HCT116 (cell line): ENCODE measurements at regions not wholly inside any gene's neighbourhood (a gene's known extent, or its start where the extent isn't known, plus 50 kb on each side); places are given as distances from the start of the nearest gene placed in this dataset.
A peak's percentile ranks its signal among the peaks of the same experiment; 100 is the strongest.

Source experiments
- ATAC-seq: fragments of 200-7000 bp; cut with Tn5 transposase; 2 replicates; pipeline ENCODE4 v1.9.1; 2020; ENCODE audit warnings: mild to moderate bottlenecking, moderate library complexity
- BruUV-seq: library from RNA; stranded (reverse); fragments of 400-500 nt; replicated peaks from 2 replicates; lab custom pipeline; 2021; lab: Mats Ljungman, UMichigan
- CTCF ChIA-PET: fragments of 300-600 bp; sonication (Branson Sonifier 250); formaldehyde crosslinking; loops from one replicate; lab custom pipeline; 2021; ENCODE audit warnings: antibody characterized with exemption; lab: Charles Lee
- POLR2A ChIA-PET: fragments of 300-600, 350-600 bp; sonication (Branson Sonifier 250); formaldehyde crosslinking; loops from one replicate; lab custom pipeline; 2021; ENCODE audit warnings: antibody characterized with exemption; lab: Charles Lee
- RAD21 ChIA-PET, 2 experiments: fragments of 300-600 bp; sonication (Branson Sonifier 250); formaldehyde crosslinking; loops; one replicate each; lab custom pipeline; 2023; ENCODE audit warnings: low total read pairs in 2 of 2; ENCODE audit not compliant: uncharacterized antibody in 2 of 2, unreplicated experiment in 2 of 2, low non-redundant PET in 1 of 2; lab: Charles Lee
- DNase-seq: peaks from one replicate; pipeline ENCODE4 v3.0.0-alpha.2; 2010; ENCODE audit warnings: low read depth, low spot score
- H2AFZ ChIP-seq: fragments of 200-600 bp; shearing (Covaris generic), sonication (generic); 2 replicates; pipeline ENCODE4 v1.6.1; 2017; ENCODE audit warnings: low read depth, mixed run types, mixed read lengths, antibody characterized with exemption, low read length; ENCODE audit not compliant: poor library complexity, severe bottlenecking
- H3K27ac ChIP-seq: 2 replicates; pipeline ENCODE4 v1.5.1; 2012; ENCODE audit warnings: low read depth, low read length
- H3K27me3 ChIP-seq: fragments of 200-600 bp; sonication (generic); 2 replicates; pipeline ENCODE4 v1.6.1; 2016; ENCODE audit warnings: mixed run types, low read length, mixed read lengths; ENCODE audit not compliant: insufficient read depth
- H3K36me3 ChIP-seq, 2 experiments: fragments of 200-500 bp in 1 of 2; fragments of 200-600 bp in 1 of 2; sonication (Bioruptor generic) in 1 of 2; sonication (generic) in 1 of 2; 2 replicates each; pipeline versions ENCODE4 v1.5.1 to v1.6.1; 2014 to 2016; ENCODE audit warnings: low read length in 2 of 2, inconsistent platforms in 1 of 2, mixed read lengths in 1 of 2, mixed run types in 1 of 2; ENCODE audit not compliant: insufficient read depth in 2 of 2, control insufficient read depth in 1 of 2
- H3K4me1 ChIP-seq, 2 experiments: fragments of 200-600 bp in 1 of 2; sonication (generic) in 1 of 2; 2 replicates each; pipeline versions ENCODE4 v1.5.1 to v1.6.1; 2012 to 2017; ENCODE audit warnings: low read length in 2 of 2, inconsistent platforms in 1 of 2, mild to moderate bottlenecking in 1 of 2, mixed read lengths in 1 of 2, mixed run types in 1 of 2, moderate library complexity in 1 of 2; ENCODE audit not compliant: insufficient read depth in 2 of 2, control insufficient read depth in 1 of 2
- H3K4me2 ChIP-seq: fragments of 200-600 bp; sonication (generic); 2 replicates; pipeline ENCODE4 v1.6.1; 2017; ENCODE audit warnings: mixed run types, low read length, mixed read lengths
- H3K4me3 ChIP-seq, 2 experiments: fragments of 200-600 bp in 1 of 2; sonication (generic) in 1 of 2; replicated peaks in 1 of 2; 2 replicates each; pipeline ENCODE4 v1.5.1; 2011 to 2016; ENCODE audit warnings: low read length in 2 of 2, control low read depth in 1 of 2, low read depth in 1 of 2, mild to moderate bottlenecking in 1 of 2, mixed read lengths in 1 of 2, mixed run types in 1 of 2
- H3K79me2 ChIP-seq: fragments of 200-600 bp; sonication (generic); 2 replicates; pipeline ENCODE4 v1.6.1; 2017; ENCODE audit warnings: mild to moderate bottlenecking, mixed run types, low read length, moderate library complexity, mixed read lengths; ENCODE audit not compliant: insufficient read depth
- H3K9ac ChIP-seq: fragments of 200-600 bp; sonication (generic); 2 replicates; pipeline ENCODE4 v1.6.1; 2016; ENCODE audit warnings: low read length, mixed read lengths
- H3K9me2 ChIP-seq: fragments of 200-600 bp; sonication (generic), shearing (Covaris generic); 2 replicates; pipeline ENCODE4 v1.6.1; 2017; ENCODE audit warnings: mixed run types, mild to moderate bottlenecking, moderate library complexity; ENCODE audit not compliant: insufficient read depth
- H3K9me3 ChIP-seq, 2 experiments: fragments of 200-500 bp in 1 of 2; fragments of 200-600 bp in 1 of 2; sonication (Bioruptor generic) in 1 of 2; sonication (generic) in 1 of 2; 2 replicates each; pipeline ENCODE4 v1.6.1; 2014 to 2017; ENCODE audit warnings: low read length in 2 of 2, mixed read lengths in 2 of 2, inconsistent platforms in 1 of 2, low read depth in 1 of 2, mild to moderate bottlenecking in 1 of 2, mixed run types in 1 of 2, moderate library complexity in 1 of 2; ENCODE audit not compliant: control insufficient read depth in 1 of 2, insufficient read depth in 1 of 2
- H4K20me1 ChIP-seq: fragments of 200-600 bp; sonication (generic), shearing (Covaris generic); 2 replicates; pipeline ENCODE4 v1.6.1; 2017; ENCODE audit warnings: mixed run types, mild to moderate bottlenecking, moderate library complexity; ENCODE audit not compliant: insufficient read depth
- CEBPB ChIP-seq: IDR thresholded peaks from 2 replicates; pipeline ENCODE4 v1.6.1; 2012; ENCODE audit warnings: low read depth
- EGR1 ChIP-seq: IDR thresholded peaks from 2 replicates; pipeline ENCODE4 v1.6.1; 2012; ENCODE audit warnings: low read depth
- FOSL1 ChIP-seq: IDR thresholded peaks from 2 replicates; pipeline ENCODE4 v1.6.1; 2012; ENCODE audit warnings: low read depth
- JUND ChIP-seq: IDR thresholded peaks from 2 replicates; pipeline ENCODE4 v1.6.1; 2012
- RAD21 ChIP-seq: IDR thresholded peaks from 2 replicates; pipeline ENCODE4 v1.6.1; 2012; ENCODE audit warnings: low read depth, mild to moderate bottlenecking
- SP1 ChIP-seq: IDR thresholded peaks from 2 replicates; pipeline ENCODE4 v1.6.1; 2012; ENCODE audit warnings: low read depth
- SRF ChIP-seq: IDR thresholded peaks from 2 replicates; pipeline ENCODE4 v1.6.1; 2012; ENCODE audit warnings: low read depth
- ZNF274 ChIP-seq: fragments of 200-500 bp; sonication (Bioruptor generic); IDR thresholded peaks from 2 replicates; pipeline ENCODE4 v1.6.1; 2014; ENCODE audit warnings: mild to moderate bottlenecking, low read depth, low read length, inconsistent platforms
- intact Hi-C: fragments of 100-400 bp; cut with micrococcal nuclease; formaldehyde crosslinking; loops from 2 replicates; pipeline ENCODE4 v1.10.0; 2022
- TF ChIP-seq, protein P1 (sequence below): IDR thresholded peaks from 2 replicates; pipeline ENCODE4 v1.6.1; 2012; ENCODE audit warnings: low read depth
- TF ChIP-seq, protein P2 (sequence below): IDR thresholded peaks from 2 replicates; pipeline ENCODE4 v1.6.1; 2012

DNA sequence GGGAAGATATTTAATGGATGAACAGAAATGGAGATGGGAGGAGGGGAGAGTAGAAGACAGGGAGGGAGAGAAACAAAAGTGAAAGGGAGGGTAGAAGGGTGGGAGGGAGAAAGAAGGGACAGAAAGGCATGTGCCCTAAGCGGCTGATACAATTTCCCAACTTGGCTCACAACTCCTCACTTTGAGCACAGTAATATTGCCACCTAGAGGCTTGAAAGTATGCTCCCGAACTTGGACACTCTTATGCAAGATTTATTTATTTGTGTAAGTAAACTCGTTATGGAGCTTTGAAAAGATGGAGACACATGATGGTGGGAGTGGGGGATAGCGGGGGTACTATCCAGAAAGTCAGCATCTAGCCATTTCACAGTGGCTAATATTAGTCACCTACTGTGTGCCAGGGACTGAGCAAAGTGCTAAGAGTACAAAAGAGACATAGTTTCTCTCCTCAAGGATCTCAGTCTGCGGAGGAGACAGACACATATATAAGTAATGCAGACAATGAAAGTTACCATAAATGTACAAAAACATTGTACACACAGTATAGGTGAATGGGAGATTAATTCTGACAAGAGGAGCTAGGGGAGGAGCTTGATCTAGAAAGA, 189.7 kb downstream of the SEC16B start (continued):
- TF ChIP-seq, protein P1, sequence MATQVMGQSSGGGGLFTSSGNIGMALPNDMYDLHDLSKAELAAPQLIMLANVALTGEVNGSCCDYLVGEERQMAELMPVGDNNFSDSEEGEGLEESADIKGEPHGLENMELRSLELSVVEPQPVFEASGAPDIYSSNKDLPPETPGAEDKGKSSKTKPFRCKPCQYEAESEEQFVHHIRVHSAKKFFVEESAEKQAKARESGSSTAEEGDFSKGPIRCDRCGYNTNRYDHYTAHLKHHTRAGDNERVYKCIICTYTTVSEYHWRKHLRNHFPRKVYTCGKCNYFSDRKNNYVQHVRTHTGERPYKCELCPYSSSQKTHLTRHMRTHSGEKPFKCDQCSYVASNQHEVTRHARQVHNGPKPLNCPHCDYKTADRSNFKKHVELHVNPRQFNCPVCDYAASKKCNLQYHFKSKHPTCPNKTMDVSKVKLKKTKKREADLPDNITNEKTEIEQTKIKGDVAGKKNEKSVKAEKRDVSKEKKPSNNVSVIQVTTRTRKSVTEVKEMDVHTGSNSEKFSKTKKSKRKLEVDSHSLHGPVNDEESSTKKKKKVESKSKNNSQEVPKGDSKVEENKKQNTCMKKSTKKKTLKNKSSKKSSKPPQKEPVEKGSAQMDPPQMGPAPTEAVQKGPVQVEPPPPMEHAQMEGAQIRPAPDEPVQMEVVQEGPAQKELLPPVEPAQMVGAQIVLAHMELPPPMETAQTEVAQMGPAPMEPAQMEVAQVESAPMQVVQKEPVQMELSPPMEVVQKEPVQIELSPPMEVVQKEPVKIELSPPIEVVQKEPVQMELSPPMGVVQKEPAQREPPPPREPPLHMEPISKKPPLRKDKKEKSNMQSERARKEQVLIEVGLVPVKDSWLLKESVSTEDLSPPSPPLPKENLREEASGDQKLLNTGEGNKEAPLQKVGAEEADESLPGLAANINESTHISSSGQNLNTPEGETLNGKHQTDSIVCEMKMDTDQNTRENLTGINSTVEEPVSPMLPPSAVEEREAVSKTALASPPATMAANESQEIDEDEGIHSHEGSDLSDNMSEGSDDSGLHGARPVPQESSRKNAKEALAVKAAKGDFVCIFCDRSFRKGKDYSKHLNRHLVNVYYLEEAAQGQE: no peak
- TF ChIP-seq CEBPB (0 out of 2 replicates have a peak, but pooled peaks have one; percentile 38), ZNF274 (no peak), RAD21 (peak; percentile 64)

DNA sequence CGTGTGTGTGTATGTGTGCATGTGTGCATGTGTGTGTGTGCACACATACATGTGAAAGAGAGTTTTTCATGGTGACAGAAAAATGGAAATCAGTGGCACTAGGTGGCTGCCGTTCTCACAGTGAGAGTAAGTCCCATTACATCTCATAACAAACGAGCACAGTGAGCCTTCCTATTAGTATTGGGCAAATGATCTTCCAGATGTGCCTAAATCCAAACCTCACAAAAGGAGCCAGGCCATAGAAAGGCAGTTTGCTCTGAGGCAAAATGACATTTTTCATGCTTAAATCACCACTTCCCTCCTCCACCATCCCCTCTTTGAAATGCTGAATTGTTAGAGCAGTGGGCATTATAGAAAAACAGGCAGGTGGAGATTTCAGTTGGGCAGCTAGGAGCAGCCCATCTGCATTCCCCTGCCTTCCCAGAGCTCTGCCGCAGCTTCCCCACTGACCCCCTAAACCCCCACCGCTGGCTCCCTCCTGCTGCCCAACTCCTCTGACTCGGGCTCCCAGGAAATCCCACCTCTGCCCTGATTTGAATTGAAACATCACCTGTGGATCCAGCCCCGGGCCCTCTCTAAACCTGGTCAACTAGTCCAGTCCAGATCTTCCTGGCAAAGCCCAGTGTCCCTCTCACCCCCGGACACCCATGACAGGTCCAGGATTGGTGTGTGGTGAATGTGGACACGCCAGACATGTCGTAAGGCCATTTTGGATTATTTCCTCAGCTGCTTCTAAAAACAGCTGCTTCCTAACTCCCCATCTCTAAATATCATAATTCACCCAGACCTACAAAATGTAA, 190.5 kb downstream of the SEC16B start:
- no TSS peak for BruUV-seq
- Histone ChIP-seq H3K9ac (no peak overlapping the region), H3K36me3 (no peaks in the 10 kb centered on the region), H2AFZ (no peak overlapping the region), H3K4me1 (no peaks in the 10 kb centered on the region), H3K4me3 (no peak overlapping the region), H3K79me2 (no peaks in the 10 kb centered on the region), H3K9me2 (no peaks in the 10 kb centered on the region)
- DNase-seq: no peak
- intact Hi-C loops: no loop called here
- CTCF ChIA-PET: interaction anchor here (1.3 to 1.4 kb wide), 2 partner anchors 9 to 14 kb away, joined by 3 to 5 read pairs; no protein-coding TSS in a partner anchor
- TF ChIP-seq JUND: no peak
- TF ChIP-seq FOSL1: no peak
- no peak for TF ChIP-seq ZNF274
- TF ChIP-seq, protein P2, sequence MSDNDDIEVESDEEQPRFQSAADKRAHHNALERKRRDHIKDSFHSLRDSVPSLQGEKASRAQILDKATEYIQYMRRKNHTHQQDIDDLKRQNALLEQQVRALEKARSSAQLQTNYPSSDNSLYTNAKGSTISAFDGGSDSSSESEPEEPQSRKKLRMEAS: no peak
- no peak for TF ChIP-seq SRF
- no peak for TF ChIP-seq CEBPB
- no peak for TF ChIP-seq SP1
- TF ChIP-seq EGR1: no peak
- TF ChIP-seq, all 23 proteins: peak for 0
- ChIA-PET RAD21 (no interaction called here), POLR2A (no interaction called here)
- H3K27me3 ChIP-seq: peaks cover 10% of the 10 kb centered on the region; the same call in 1 of the 2 replicates
- H3K27ac ChIP-seq: no peak overlapping the region
- no peaks in the 10 kb centered on the region for H4K20me1 ChIP-seq
- no peak for ATAC-seq
- no peaks in the 10 kb centered on the region for H3K9me3 ChIP-seq
- no peak overlapping the region for H3K4me2 ChIP-seq
